Thyroid gland (tissue), 4 donors: ENCODE measurements at regions not wholly inside any gene's neighbourhood (a gene's known extent, or its start where the extent isn't known, plus 50 kb on each side); places are given as distances from the start of the nearest gene placed in this dataset.

ENCODE experiments used
- DNase-seq, 2 donors: peaks; one replicate each; pipeline ENCODE4 v3.0.0-alpha.2; 2019
- H3K27ac ChIP-seq, 3 donors: fragments of 200-600 bp; sonication (generic); 1 replicate in 2 of 3; 2 replicates in 1 of 3; pipeline ENCODE4 v1.5.1; 2016 to 2019; ENCODE audit warnings: mild to moderate bottlenecking in 1 of 3, moderate library complexity in 1 of 3
- H3K27me3 ChIP-seq: fragments of 200-600 bp; sonication (generic); one replicate; pipeline ENCODE4 v1.5.1; 2019
- H3K36me3 ChIP-seq, 2 donors: fragments of 200-600 bp; sonication (generic); one replicate each; pipeline ENCODE4 v1.5.1; 2016 to 2019
- H3K4me1 ChIP-seq, 2 donors: fragments of 200-600 bp; sonication (generic); one replicate each; pipeline ENCODE4 v1.5.1; 2017 to 2019
- H3K4me3 ChIP-seq, 3 donors: fragments of 200-600 bp; sonication (generic); replicated peaks in 1 of 3; 1 replicate in 2 of 3; 2 replicates in 1 of 3; pipeline ENCODE4 v1.5.1; 2016; ENCODE audit warnings: mild to moderate bottlenecking in 1 of 3
- H3K9me3 ChIP-seq: fragments of 200-600 bp; sonication (generic); one replicate; pipeline ENCODE4 v1.5.1; 2017
- CTCF ChIP-seq, 6 experiments: fragments of 200-600 bp in 3 of 6; fragments of 450-650 bp in 3 of 6; sonication (generic) in 3 of 6; IDR thresholded peaks; one replicate each; pipeline ENCODE4 v1.5.1; 2016 to 2019; ENCODE audit warnings: antibody characterized with exemption in 6 of 6, mild to moderate bottlenecking in 2 of 6, inconsistent platforms in 1 of 6, moderate library complexity in 1 of 6
- POLR2A ChIP-seq, 2 donors: fragments of 450-650 bp; IDR thresholded peaks; one replicate each; pipeline ENCODE4 v1.6.1; 2017; ENCODE audit warnings: antibody characterized with exemption in 2 of 2, mild to moderate bottlenecking in 2 of 2, moderate library complexity in 1 of 2
- WGBS, 2 donors: methylation state at CpG; one replicate each; pipeline ENCODE4 v1.1.5; 2017; 5-methylcytosine and 5-hydroxymethylcytosine counted together
- intact Hi-C: fragments of 100-400 bp; cut with DNase I; formaldehyde crosslinking; loops from one replicate; pipeline ENCODE4 v1.15.1; 2023

GRCh38 chr7:41467596-41467995, 235.3 kb downstream of the INHBA start:
- H3K9me3 ChIP-seq: no peaks in the 10 kb centered on the region
- 94 to 96% methylated on average over 2 of the region's 2 CpGs for WGBS, 2 donors
- no peaks in the 10 kb centered on the region for H3K4me1 ChIP-seq
- no peak overlapping the region for H3K27ac ChIP-seq
- no peak for TF ChIP-seq CTCF (IDR thresholded peaks at IDR 0.05)
- TF ChIP-seq POLR2A (IDR thresholded peaks at IDR 0.05): no peak
- no peak overlapping the region for H3K4me3 ChIP-seq
- intact Hi-C loops: no loop called here
- no peaks in the 10 kb centered on the region for H3K27me3 ChIP-seq
- H3K36me3 ChIP-seq: no peaks in the 10 kb centered on the region
- no peak for DNase-seq

- H3K27me3 ChIP-seq: no peaks in the 10 kb centered on the region
- TF ChIP-seq POLR2A (IDR thresholded peaks at IDR 0.05): no peak
- H3K9me3 ChIP-seq: no peaks in the 10 kb centered on the region
- no peaks in the 10 kb centered on the region for H3K4me1 ChIP-seq
- H3K36me3 ChIP-seq: no peaks in the 10 kb centered on the region
- no peak overlapping the region for H3K27ac ChIP-seq
- no peak for DNase-seq
- intact Hi-C loops: no loop called here
- WGBS, 2 donors: 73 to 74% methylated on average over 6 of the region's 6 CpGs
- H3K4me3 ChIP-seq: no peak overlapping the region
Observed at GRCh38 chr7:41466760-41467384, 236.0 kb downstream of the INHBA start.

- 96% methylated on average over 5 of the region's 5 CpGs for WGBS, 2 donors
- H3K36me3 ChIP-seq: no peaks in the 10 kb centered on the region
- TF ChIP-seq POLR2A (IDR thresholded peaks at IDR 0.05): no peak
- TF ChIP-seq CTCF (IDR thresholded peaks at IDR 0.05): no peak
- intact Hi-C loops: no loop called here
- no peak overlapping the region for H3K4me3 ChIP-seq
- H3K27me3 ChIP-seq: no peaks in the 10 kb centered on the region
- H3K27ac ChIP-seq: no peak overlapping the region
- no peaks in the 10 kb centered on the region for H3K4me1 ChIP-seq
- no peaks in the 10 kb centered on the region for H3K9me3 ChIP-seq
- DNase-seq: no peak
Observed at GRCh38 chr7:41465571-41465970, 237.3 kb downstream of the INHBA start.

GRCh38 chr7:41463770-41464470, 239.0 kb downstream of the INHBA start:
- Histone ChIP-seq H3K9me3 (no peaks in the 10 kb centered on the region), H3K27me3 (no peaks in the 10 kb centered on the region), H3K4me3 (no peak overlapping the region), H3K4me1 (no peaks in the 10 kb centered on the region), H3K27ac (no peak overlapping the region), H3K36me3 (no peaks in the 10 kb centered on the region)
- DNase-seq: no peak
- intact Hi-C loops: no loop called here
- WGBS, 2 donors: 69 to 74% methylated on average over 3 of the region's 3 CpGs
- TF ChIP-seq POLR2A (IDR thresholded peaks at IDR 0.05): no peak
- TF ChIP-seq CTCF (IDR thresholded peaks at IDR 0.05): no peak

GRCh38 chr7:41459623-41460261, 243.1 kb downstream of the INHBA start:
- no peaks in the 10 kb centered on the region for H3K36me3 ChIP-seq
- TF ChIP-seq CTCF (IDR thresholded peaks at IDR 0.05): no peak
- WGBS, 2 donors: 79 to 93% methylated on average over 8 of the region's 8 CpGs
- no peak for DNase-seq
- no peaks in the 10 kb centered on the region for H3K4me1 ChIP-seq
- intact Hi-C loops: no loop called here
- H3K27me3 ChIP-seq: no peaks in the 10 kb centered on the region
- no peaks in the 10 kb centered on the region for H3K9me3 ChIP-seq
- H3K27ac ChIP-seq: no peak overlapping the region
- no peak overlapping the region for H3K4me3 ChIP-seq
